Astrocyte (in vitro differentiated cells and primary cell): ENCODE measurements at regions not wholly inside any gene's neighbourhood (a gene's known extent, or its start where the extent isn't known, plus 50 kb on each side); places are given as distances from the start of the nearest gene placed in this dataset.

Experiments used
- DNase-seq: peaks from one replicate; pipeline ENCODE4 v3.0.0-alpha.2; 2010; ENCODE audit warnings: low read depth
- FAIRE-seq: peaks from 2 replicates; lab custom pipeline; 2011; peaks lifted over from hg19 to GRCh38; lab: Jason Lieb, UNC
- H2AFZ ChIP-seq: 2 replicates; pipeline ENCODE4 v1.6.0; 2012; ENCODE audit warnings: low read depth, low read length, inconsistent platforms
- H3K27ac ChIP-seq: 2 replicates; pipeline ENCODE4 v1.5.1; 2011; ENCODE audit warnings: low read depth, low read length, inconsistent platforms
- H3K27me3 ChIP-seq: 2 replicates; pipeline ENCODE4 v1.6.0; 2011; ENCODE audit warnings: low read length, inconsistent platforms; ENCODE audit not compliant: insufficient read depth
- H3K36me3 ChIP-seq: 2 replicates; pipeline ENCODE4 v1.5.1; 2011; ENCODE audit warnings: low read length, inconsistent platforms; ENCODE audit not compliant: insufficient read depth
- H3K4me1 ChIP-seq: 2 replicates; pipeline ENCODE4 v1.5.1; 2011; ENCODE audit warnings: low read length, inconsistent platforms; ENCODE audit not compliant: insufficient read depth
- H3K4me2 ChIP-seq: 2 replicates; pipeline ENCODE4 v1.6.0; 2012; ENCODE audit warnings: low read length, inconsistent platforms
- H3K4me3 ChIP-seq: 2 replicates; pipeline ENCODE4 v1.5.1; 2011; ENCODE audit warnings: low read depth, mild to moderate bottlenecking, low read length, inconsistent platforms; ENCODE audit not compliant: insufficient read depth
- H3K79me2 ChIP-seq: 2 replicates; pipeline ENCODE4 v1.6.0; 2012; ENCODE audit warnings: mild to moderate bottlenecking, low read length, inconsistent platforms; ENCODE audit not compliant: insufficient read depth
- H3K9ac ChIP-seq: 2 replicates; pipeline ENCODE4 v1.6.0; 2012; ENCODE audit warnings: mild to moderate bottlenecking, low read length, inconsistent platforms
- H3K9me3 ChIP-seq: 2 replicates; pipeline ENCODE4 v1.5.1; 2012; ENCODE audit warnings: low read depth, mild to moderate bottlenecking, low read length, inconsistent platforms; ENCODE audit not compliant: insufficient read depth
- H4K20me1 ChIP-seq: 2 replicates; pipeline ENCODE4 v1.6.0; 2012; ENCODE audit warnings: low read length, inconsistent platforms; ENCODE audit not compliant: insufficient read depth
- H3K27ac Mint-ChIP-seq: one replicate; pipeline ENCODE4 v1.8.0; 2021; ENCODE audit warnings: mild to moderate bottlenecking, mixed read lengths; ENCODE audit not compliant: unreplicated experiment
- H3K27me3 Mint-ChIP-seq: one replicate; pipeline ENCODE4 v1.8.0; 2021; ENCODE audit warnings: low read depth, mixed read lengths; ENCODE audit not compliant: unreplicated experiment
- H3K36me3 Mint-ChIP-seq: one replicate; pipeline ENCODE4 v1.8.0; 2021; ENCODE audit warnings: low read depth, mixed read lengths; ENCODE audit not compliant: unreplicated experiment
- H3K4me1 Mint-ChIP-seq: one replicate; pipeline ENCODE4 v1.8.0; 2021; ENCODE audit warnings: low read depth, mixed read lengths; ENCODE audit not compliant: unreplicated experiment
- H3K4me3 Mint-ChIP-seq: one replicate; pipeline ENCODE4 v1.8.0; 2021; ENCODE audit warnings: mild to moderate bottlenecking, moderate library complexity, mixed read lengths; ENCODE audit not compliant: unreplicated experiment
- H3K9me3 Mint-ChIP-seq: one replicate; pipeline ENCODE4 v1.8.0; 2021; ENCODE audit warnings: mild to moderate bottlenecking, mixed read lengths; ENCODE audit not compliant: unreplicated experiment
- EZH2 ChIP-seq: IDR thresholded peaks from 2 replicates; pipeline ENCODE4 v1.6.1; 2012; ENCODE audit warnings: mild to moderate bottlenecking, low read length, inconsistent platforms; ENCODE audit not compliant: insufficient read depth
- TF ChIP-seq, protein P1 (sequence below): IDR thresholded peaks from 2 replicates; pipeline ENCODE4 v1.5.1; 2011; ENCODE audit warnings: low read depth, mild to moderate bottlenecking, inconsistent platforms, low read length, moderate library complexity; ENCODE audit not compliant: insufficient read depth

DNA sequence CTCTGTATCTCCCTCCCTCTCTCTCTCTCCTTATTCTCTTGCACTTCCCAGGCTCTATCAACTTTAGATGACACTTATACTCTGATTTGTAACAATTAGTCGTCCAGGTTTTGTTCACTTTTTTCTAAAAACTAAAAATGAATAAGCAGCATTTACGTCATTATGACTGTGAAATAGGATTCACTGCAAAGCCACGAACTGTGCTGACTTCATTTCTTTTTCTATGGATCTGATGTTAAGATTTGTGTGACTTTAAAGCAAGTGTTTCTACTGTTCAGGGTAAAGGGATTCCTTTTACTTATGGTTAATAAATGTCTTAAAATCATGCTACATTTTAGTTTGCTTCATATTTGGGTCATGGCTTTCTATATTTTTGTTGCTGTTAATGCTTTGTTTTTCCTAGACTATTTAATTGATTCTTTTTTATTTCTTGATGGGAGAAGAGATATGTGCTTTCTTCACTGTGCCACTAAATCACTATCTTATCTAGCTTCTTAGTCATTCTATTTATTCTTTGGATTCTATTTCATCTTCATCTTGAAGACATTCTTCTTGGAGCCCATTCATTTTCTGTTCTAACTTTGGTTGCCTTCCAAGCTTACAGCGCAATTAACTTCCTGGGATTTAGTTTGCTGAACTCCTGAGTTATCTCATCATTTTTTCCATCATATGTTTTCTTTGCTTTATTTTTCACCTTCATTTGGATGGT lies 480.4 kb upstream of the TRIB2 start:
- TF ChIP-seq, protein P1, sequence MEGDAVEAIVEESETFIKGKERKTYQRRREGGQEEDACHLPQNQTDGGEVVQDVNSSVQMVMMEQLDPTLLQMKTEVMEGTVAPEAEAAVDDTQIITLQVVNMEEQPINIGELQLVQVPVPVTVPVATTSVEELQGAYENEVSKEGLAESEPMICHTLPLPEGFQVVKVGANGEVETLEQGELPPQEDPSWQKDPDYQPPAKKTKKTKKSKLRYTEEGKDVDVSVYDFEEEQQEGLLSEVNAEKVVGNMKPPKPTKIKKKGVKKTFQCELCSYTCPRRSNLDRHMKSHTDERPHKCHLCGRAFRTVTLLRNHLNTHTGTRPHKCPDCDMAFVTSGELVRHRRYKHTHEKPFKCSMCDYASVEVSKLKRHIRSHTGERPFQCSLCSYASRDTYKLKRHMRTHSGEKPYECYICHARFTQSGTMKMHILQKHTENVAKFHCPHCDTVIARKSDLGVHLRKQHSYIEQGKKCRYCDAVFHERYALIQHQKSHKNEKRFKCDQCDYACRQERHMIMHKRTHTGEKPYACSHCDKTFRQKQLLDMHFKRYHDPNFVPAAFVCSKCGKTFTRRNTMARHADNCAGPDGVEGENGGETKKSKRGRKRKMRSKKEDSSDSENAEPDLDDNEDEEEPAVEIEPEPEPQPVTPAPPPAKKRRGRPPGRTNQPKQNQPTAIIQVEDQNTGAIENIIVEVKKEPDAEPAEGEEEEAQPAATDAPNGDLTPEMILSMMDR: no peak
- FAIRE-seq (peak; percentile 34), DNase-seq (peak; percentile 84)
- H3K36me3 ChIP-seq: no peaks in the 10 kb centered on the region
- no peaks in the 10 kb centered on the region for H4K20me1 ChIP-seq
- Mint-ChIP-seq H3K27me3 (no peaks in the 10 kb centered on the region), H3K36me3 (no peaks in the 10 kb centered on the region), H3K9me3 (peaks cover 2% of the 10 kb centered on the region), H3K4me1 (no peaks in the 10 kb centered on the region), H3K27ac (no peak overlapping the region), H3K4me3 (no peak overlapping the region)
- no peak overlapping the region for H3K4me3 ChIP-seq
- H3K4me1 ChIP-seq: no peaks in the 10 kb centered on the region
- H2AFZ ChIP-seq: no peak overlapping the region
- no peak overlapping the region for H3K27ac ChIP-seq
- peak overlapping the region; percentile 14 for H3K4me2 ChIP-seq
- no peaks in the 10 kb centered on the region for H3K79me2 ChIP-seq
- H3K9ac ChIP-seq: no peak overlapping the region
- no peaks in the 10 kb centered on the region for H3K27me3 ChIP-seq
- H3K9me3 ChIP-seq: no peaks in the 10 kb centered on the region

DNA sequence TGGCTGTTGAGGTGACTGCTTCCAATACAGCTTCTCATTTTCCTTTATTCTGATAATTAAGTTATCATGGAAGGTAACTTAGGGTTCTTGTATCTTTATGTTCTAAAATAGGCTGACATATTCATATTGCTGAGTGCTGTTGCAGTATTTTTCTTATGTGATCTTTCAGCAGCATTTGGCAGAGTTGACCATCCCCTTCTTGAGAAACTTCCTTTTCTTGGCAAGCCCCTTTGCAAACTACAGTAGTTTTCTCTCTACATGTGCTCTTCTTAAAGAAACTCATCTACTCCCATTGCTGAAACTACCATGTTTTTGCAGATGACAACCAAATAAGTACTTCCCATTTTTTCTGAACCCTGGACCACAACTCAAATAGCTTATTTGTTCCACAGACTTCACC lies 476.5 kb upstream of the TRIB2 start:
- Histone ChIP-seq H3K9ac (no peak overlapping the region), H3K4me1 (no peaks in the 10 kb centered on the region), H3K79me2 (no peaks in the 10 kb centered on the region), H3K4me2 (no peak overlapping the region), H3K27ac (no peak overlapping the region), H2AFZ (no peak overlapping the region), H3K4me3 (no peak overlapping the region), H3K36me3 (no peaks in the 10 kb centered on the region), H3K9me3 (no peaks in the 10 kb centered on the region), H3K27me3 (no peaks in the 10 kb centered on the region), H4K20me1 (no peaks in the 10 kb centered on the region)
- Mint-ChIP-seq H3K27me3 (no peaks in the 10 kb centered on the region), H3K4me1 (peaks cover 7% of the 10 kb centered on the region), H3K27ac (no peak overlapping the region), H3K36me3 (no peaks in the 10 kb centered on the region), H3K4me3 (no peak overlapping the region), H3K9me3 (peaks cover 2% of the 10 kb centered on the region)
- no peak for DNase-seq
- TF ChIP-seq EZH2: no peak
- FAIRE-seq: no peak

DNA sequence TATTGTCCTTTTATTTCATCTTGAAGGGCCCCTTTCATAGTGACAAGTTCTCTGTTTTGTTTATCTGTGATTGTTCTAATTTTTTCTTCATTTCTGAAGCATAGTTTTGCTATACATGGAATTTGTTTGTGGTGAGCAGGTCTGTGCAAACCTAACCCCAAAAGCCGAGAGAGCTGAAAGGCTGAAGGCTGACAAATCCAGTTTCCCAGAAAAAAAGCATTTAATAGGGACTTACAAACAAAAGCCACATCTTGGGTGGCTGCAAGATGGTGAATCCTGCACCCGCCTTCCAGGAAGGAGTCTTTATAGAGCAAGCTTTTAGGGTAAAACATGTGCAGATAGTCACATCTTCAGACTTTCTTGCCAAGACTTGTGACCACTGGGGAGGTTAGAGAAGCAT lies 473.4 kb upstream of the TRIB2 start:
- no peak overlapping the region for H3K27ac Mint-ChIP-seq
- H3K9me3 Mint-ChIP-seq: peaks cover under 1% of the 10 kb centered on the region
- Histone ChIP-seq H3K4me2 (no peak overlapping the region), H3K4me3 (no peak overlapping the region), H3K27me3 (no peaks in the 10 kb centered on the region), H3K9ac (no peak overlapping the region), H3K36me3 (no peaks in the 10 kb centered on the region), H4K20me1 (no peaks in the 10 kb centered on the region), H3K27ac (no peak overlapping the region), H3K9me3 (no peaks in the 10 kb centered on the region), H2AFZ (no peak overlapping the region), H3K79me2 (no peaks in the 10 kb centered on the region), H3K4me1 (no peaks in the 10 kb centered on the region)
- H3K27me3 Mint-ChIP-seq: no peaks in the 10 kb centered on the region
- no peak for DNase-seq
- H3K4me3 Mint-ChIP-seq: no peak overlapping the region
- H3K4me1 Mint-ChIP-seq: peaks cover 7% of the 10 kb centered on the region
- H3K36me3 Mint-ChIP-seq: no peaks in the 10 kb centered on the region
- no peak for FAIRE-seq
- TF ChIP-seq, protein P1: no peak
- no peak for TF ChIP-seq EZH2
